Ascending aorta (tissue), 2 donors: ENCODE measurements at regions not wholly inside any gene's neighbourhood (a gene's known extent, or its start where the extent isn't known, plus 50 kb on each side); places are given as distances from the start of the nearest gene placed in this dataset.

Experiments
- DNase-seq, 2 donors: peaks; one replicate each; pipeline ENCODE4 v3.0.0-alpha.2; 2019; ENCODE audit warnings: low spot score in 2 of 2
- H3K27ac ChIP-seq, 2 donors: fragments of 200-600 bp; sonication (generic); one replicate each; pipeline ENCODE4 v1.5.1; 2016 to 2017; ENCODE audit warnings: mild to moderate bottlenecking in 1 of 2
- H3K27me3 ChIP-seq: fragments of 200-600 bp; sonication (generic); one replicate; pipeline ENCODE4 v1.5.1; 2017
- H3K36me3 ChIP-seq, 2 donors: fragments of 200-600 bp; sonication (generic); one replicate each; pipeline ENCODE4 v1.5.1; 2016
- H3K4me1 ChIP-seq, 2 donors: fragments of 200-600 bp; sonication (generic); one replicate each; pipeline ENCODE4 v1.5.1; 2016 to 2017; ENCODE audit warnings: mild to moderate bottlenecking in 1 of 2
- H3K4me3 ChIP-seq, 2 donors: fragments of 200-600 bp; sonication (generic); one replicate each; pipeline ENCODE4 v1.5.1; 2016 to 2017; ENCODE audit warnings: mild to moderate bottlenecking in 1 of 2
- H3K9me3 ChIP-seq, 2 donors: fragments of 200-600 bp; sonication (generic); one replicate each; pipeline ENCODE4 v1.5.1; 2016
- CTCF ChIP-seq, 3 experiments: fragments of 200-600 bp in 2 of 3; fragments of 450-650 bp in 1 of 3; sonication (generic) in 2 of 3; IDR thresholded peaks; one replicate each; pipeline ENCODE4 v1.5.1; 2016 to 2019; ENCODE audit warnings: antibody characterized with exemption in 3 of 3, mild to moderate bottlenecking in 1 of 3, moderate library complexity in 1 of 3
- intact Hi-C: fragments of 100-400 bp; cut with DNase I; formaldehyde crosslinking; loops from one replicate; pipeline ENCODE4 v1.15.1; 2023

- intact Hi-C loops, result no loop called here
- no peak overlapping the region for H3K4me3 ChIP-seq
- no peak for DNase-seq
- no peaks in the 10 kb centered on the region for H3K4me1 ChIP-seq
- TF ChIP-seq CTCF (IDR thresholded peaks at IDR 0.05), result no peak
- H3K27ac ChIP-seq, result no peak overlapping the region
- no peaks in the 10 kb centered on the region for H3K27me3 ChIP-seq
- H3K9me3 ChIP-seq, result no peaks in the 10 kb centered on the region
- no peaks in the 10 kb centered on the region for H3K36me3 ChIP-seq
Measured at GRCh38 chr6:101326411-101326810, 67.1 kb upstream of the GRIK2 start.

DNA sequence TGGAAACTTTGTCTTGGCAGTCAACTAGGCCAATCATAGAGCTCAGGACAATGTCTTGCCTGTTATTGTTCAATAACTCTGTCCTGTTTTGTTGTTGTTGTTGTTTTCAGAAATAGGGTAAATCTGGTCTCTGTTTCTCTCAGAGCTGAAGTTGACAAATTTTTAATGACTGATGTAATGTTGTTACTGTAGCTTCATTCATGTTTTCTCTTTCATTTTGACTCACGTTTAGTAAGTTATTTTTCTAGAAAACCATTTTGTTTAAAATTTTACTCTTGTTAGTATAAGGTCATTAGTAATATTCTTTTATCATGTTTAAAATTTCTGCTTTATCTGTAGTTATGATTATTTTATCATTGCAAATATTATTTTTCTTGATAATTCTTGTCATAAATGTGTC is 51.6 kb upstream of the GRIK2 start:
- no peak for TF ChIP-seq CTCF (IDR thresholded peaks at IDR 0.05)
- Histone ChIP-seq H3K9me3 (no peaks in the 10 kb centered on the region), H3K4me3 (no peak overlapping the region), H3K4me1 (no peaks in the 10 kb centered on the region), H3K36me3 (no peaks in the 10 kb centered on the region), H3K27me3 (no peaks in the 10 kb centered on the region), H3K27ac (no peak overlapping the region)
- intact Hi-C loops, result no loop called here
- no peak for DNase-seq
